Stomach (tissue), 8 donors: ENCODE measurements at regions not wholly inside any gene's neighbourhood (a gene's known extent, or its start where the extent isn't known, plus 50 kb on each side); places are given as distances from the start of the nearest gene placed in this dataset.

Experiments used
- DNase-seq, 2 donors: peaks; one replicate each; pipeline versions ENCODE4 v3.0.0 to v3.0.0-alpha.2; 2013 to 2019
- H3K27ac ChIP-seq, 5 donors: fragments of 200-600 bp in 4 of 5; sonication (generic) in 4 of 5; one replicate each; pipeline ENCODE4 v1.5.1; 2013 to 2019; ENCODE audit warnings: mild to moderate bottlenecking in 1 of 5, moderate library complexity in 1 of 5
- H3K27me3 ChIP-seq, 3 donors: fragments of 200-600 bp; sonication (generic); one replicate each; pipeline ENCODE4 v1.5.1; 2017 to 2019; ENCODE audit warnings: mixed run types in 1 of 3
- H3K36me3 ChIP-seq, 4 donors: fragments of 200-600 bp; sonication (generic); 1 replicate in 3 of 4; 2 replicates in 1 of 4; pipeline ENCODE4 v1.5.1; 2016 to 2019
- H3K4me1 ChIP-seq, 4 donors: fragments of 200-600 bp; sonication (generic); one replicate each; pipeline ENCODE4 v1.5.1; 2016 to 2019
- H3K4me3 ChIP-seq, 4 donors: fragments of 200-600 bp; sonication (generic) in 3 of 4; one replicate each; pipeline ENCODE4 v1.5.1; 2016 to 2019; ENCODE audit warnings: mild to moderate bottlenecking in 1 of 4
- H3K9me3 ChIP-seq, 4 donors: fragments of 200-600 bp; sonication (generic); one replicate each; pipeline ENCODE4 v1.5.1; 2016 to 2019
- EP300 ChIP-seq: sonication (generic); formaldehyde crosslinking; IDR thresholded peaks from one replicate; pipeline ENCODE4 v1.6.1; 2017; ENCODE audit warnings: antibody characterized with exemption
- POLR2A ChIP-seq, 4 donors: fragments of 450-650 bp; IDR thresholded peaks; one replicate each; pipeline ENCODE4 v1.6.1; 2016; ENCODE audit warnings: antibody characterized with exemption in 4 of 4, control low read depth in 2 of 4, mild to moderate bottlenecking in 1 of 4, moderate library complexity in 1 of 4
- POLR2AphosphoS5 ChIP-seq, 3 donors: sonication (generic); formaldehyde crosslinking; IDR thresholded peaks; one replicate each; pipeline ENCODE4 v1.6.1; 2016; ENCODE audit warnings: antibody characterized with exemption in 3 of 3
- WGBS, 5 donors: extraction: QIAGEN DNeasy Blood & Tissue Kit in 3 of 5; methylation state at CpG; one replicate each; pipeline versions ENCODE4 v1.1.5 to v1.1.7; 2013 to 2018; 5-methylcytosine and 5-hydroxymethylcytosine counted together
- intact Hi-C: fragments of 100-400 bp; cut with DNase I; formaldehyde crosslinking; loops from one replicate; pipeline ENCODE4 v1.15.1; 2023; ENCODE audit warnings: low total_unique reads
- TF ChIP-seq, protein P1 (sequence below), 7 experiments: fragments of 450-650 bp in 4 of 7; fragments of 200-600 bp in 3 of 7; sonication (generic) in 3 of 7; IDR thresholded peaks; one replicate each; pipeline ENCODE4 v1.5.1; 2016 to 2019; ENCODE audit warnings: antibody characterized with exemption in 7 of 7, control low read depth in 2 of 7, mild to moderate bottlenecking in 1 of 7
- donor health status: healthy with polysubstance abuse.
- donor health status: Bipolar disorder and iron deficiency.
- donor health status: healthy.

- H3K27me3 ChIP-seq: no peaks in the 10 kb centered on the region
- DNase-seq: no peak
- no peak overlapping the region for H3K27ac ChIP-seq
- intact Hi-C loops: no loop called here
- no peaks in the 10 kb centered on the region for H3K36me3 ChIP-seq
- TF ChIP-seq POLR2A (IDR thresholded peaks at IDR 0.05): no peak
- no peak overlapping the region for H3K4me3 ChIP-seq
- no peaks in the 10 kb centered on the region for H3K4me1 ChIP-seq
- WGBS, 5 donors: 40 to 86% (median 67%) methylated on average over 2 of the region's 2 CpGs
- H3K9me3 ChIP-seq: no peaks in the 10 kb centered on the region
Observed at GRCh38 chr3:182349051-182349450, 444.3 kb upstream of the ATP11B start.

DNA sequence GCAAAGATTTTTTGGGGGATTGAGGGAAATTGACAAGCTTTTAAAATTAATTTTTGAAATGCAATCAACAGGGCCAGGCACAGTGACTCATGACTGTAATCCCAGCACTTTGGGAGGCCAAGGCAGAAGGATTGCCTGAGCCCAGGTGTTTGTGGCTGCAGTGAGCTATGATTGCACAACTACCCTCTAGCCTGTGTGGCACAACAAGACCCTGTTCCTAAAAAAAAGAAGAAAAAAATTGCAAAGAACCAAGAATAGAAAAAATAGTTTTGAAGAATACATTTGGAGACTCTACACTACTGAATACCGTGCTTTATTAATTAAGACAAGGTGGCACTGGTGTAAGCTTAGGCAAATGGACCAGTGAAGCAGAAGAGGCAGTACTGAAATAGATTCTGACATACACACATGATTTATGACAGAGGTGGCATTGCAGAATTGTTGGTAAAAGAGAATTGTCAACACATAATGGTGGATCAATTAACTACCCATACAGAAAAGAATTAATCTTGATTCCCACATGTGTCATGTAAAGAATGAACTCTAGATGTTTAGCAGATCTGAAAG is 443.3 kb upstream of the ATP11B start:
- no peaks in the 10 kb centered on the region for H3K36me3 ChIP-seq
- 77 to 86% (median 79%) methylated on average over 1 of the region's 1 CpG for WGBS, 5 donors

DNA sequence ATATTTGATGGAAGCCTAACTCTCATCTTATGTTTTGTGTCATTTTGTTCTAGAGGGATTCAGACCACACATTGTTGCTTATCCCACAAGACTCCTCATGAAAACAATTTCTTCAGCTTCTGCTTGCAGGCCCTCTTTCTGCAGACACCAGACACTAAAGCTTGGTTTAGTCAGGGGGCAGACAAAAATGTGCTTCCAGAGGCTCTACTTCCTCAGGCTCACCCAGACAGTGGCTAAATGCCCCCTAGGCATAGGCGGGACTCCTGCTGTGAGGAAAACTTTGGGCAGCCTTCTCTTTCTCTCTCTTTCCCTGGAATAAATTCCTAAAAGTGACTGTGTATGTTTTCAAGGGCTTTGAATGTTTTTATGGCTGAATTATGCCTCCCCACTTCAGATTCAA is 435.4 kb upstream of the ATP11B start:
- WGBS, 5 donors: 65 to 85% (median 69%) methylated on average over 1 of the region's 1 CpG

More for the DNA sequence above, 443.3 kb upstream of the ATP11B start:
- Histone ChIP-seq H3K4me3 (no peak overlapping the region), H3K27ac (no peak overlapping the region), H3K4me1 (no peaks in the 10 kb centered on the region), H3K27me3 (no peaks in the 10 kb centered on the region), H3K9me3 (no peaks in the 10 kb centered on the region)
- TF ChIP-seq, protein P1, sequence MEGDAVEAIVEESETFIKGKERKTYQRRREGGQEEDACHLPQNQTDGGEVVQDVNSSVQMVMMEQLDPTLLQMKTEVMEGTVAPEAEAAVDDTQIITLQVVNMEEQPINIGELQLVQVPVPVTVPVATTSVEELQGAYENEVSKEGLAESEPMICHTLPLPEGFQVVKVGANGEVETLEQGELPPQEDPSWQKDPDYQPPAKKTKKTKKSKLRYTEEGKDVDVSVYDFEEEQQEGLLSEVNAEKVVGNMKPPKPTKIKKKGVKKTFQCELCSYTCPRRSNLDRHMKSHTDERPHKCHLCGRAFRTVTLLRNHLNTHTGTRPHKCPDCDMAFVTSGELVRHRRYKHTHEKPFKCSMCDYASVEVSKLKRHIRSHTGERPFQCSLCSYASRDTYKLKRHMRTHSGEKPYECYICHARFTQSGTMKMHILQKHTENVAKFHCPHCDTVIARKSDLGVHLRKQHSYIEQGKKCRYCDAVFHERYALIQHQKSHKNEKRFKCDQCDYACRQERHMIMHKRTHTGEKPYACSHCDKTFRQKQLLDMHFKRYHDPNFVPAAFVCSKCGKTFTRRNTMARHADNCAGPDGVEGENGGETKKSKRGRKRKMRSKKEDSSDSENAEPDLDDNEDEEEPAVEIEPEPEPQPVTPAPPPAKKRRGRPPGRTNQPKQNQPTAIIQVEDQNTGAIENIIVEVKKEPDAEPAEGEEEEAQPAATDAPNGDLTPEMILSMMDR (IDR thresholded peaks at IDR 0.05): no peak
- no peak for TF ChIP-seq POLR2A (IDR thresholded peaks at IDR 0.05)
- intact Hi-C loops: no loop called here
- no peak for DNase-seq

DNA sequence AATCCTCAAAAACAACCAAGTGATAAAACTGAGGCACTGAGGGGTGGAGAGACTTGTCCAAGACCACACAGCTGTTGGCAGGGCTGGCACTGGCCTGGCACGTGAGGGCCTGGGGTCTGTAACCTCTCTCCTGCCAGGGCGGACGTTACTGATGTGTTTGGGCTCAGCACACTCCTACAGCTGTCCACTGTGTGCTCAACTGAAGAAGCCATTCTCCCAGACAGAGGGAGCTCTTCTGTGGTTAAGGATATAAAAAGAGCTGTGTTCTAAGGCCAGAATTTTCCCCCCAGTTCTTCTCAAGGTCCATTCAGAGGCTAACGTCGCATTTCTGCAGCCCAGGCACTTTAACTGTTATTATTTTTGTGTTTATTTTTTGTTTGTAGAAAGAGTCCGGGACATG is 429.0 kb upstream of the ATP11B start:
- H3K36me3 ChIP-seq: no peaks in the 10 kb centered on the region
- TF ChIP-seq POLR2AphosphoS5 (IDR thresholded peaks at IDR 0.05): no peak
- TF ChIP-seq, protein P1 (IDR thresholded peaks at IDR 0.05): no peak
- no peak for TF ChIP-seq EP300
- TF ChIP-seq POLR2A (IDR thresholded peaks at IDR 0.05): no peak
- no peak overlapping the region for H3K4me3 ChIP-seq
- intact Hi-C loops: no loop called here
- H3K27ac ChIP-seq: peak overlapping the region in 2 of 5 donors; percentile 10 to 51
- DNase-seq: peak in 1 of 2 donors; percentile 5
- no peaks in the 10 kb centered on the region for H3K9me3 ChIP-seq
- peaks cover 0 to 7% (median 2%) of the 10 kb centered on the region in 4 donors for H3K4me1 ChIP-seq
- no peaks in the 10 kb centered on the region for H3K27me3 ChIP-seq
- WGBS, 5 donors: 63 to 71% (median 71%) methylated on average over 6 of the region's 6 CpGs

More for the DNA sequence above, 435.4 kb upstream of the ATP11B start:
- intact Hi-C loops: no loop called here
- TF ChIP-seq EP300 (no peak), POLR2A (IDR thresholded peaks at IDR 0.05) (no peak), POLR2AphosphoS5 (IDR thresholded peaks at IDR 0.05) (no peak)
- TF ChIP-seq, protein P1 (IDR thresholded peaks at IDR 0.05): no peak
- no peak for DNase-seq
- no peaks in the 10 kb centered on the region for H3K36me3 ChIP-seq
- H3K4me1 ChIP-seq: no peaks in the 10 kb centered on the region
- H3K4me3 ChIP-seq: no peak overlapping the region
- H3K27me3 ChIP-seq: no peaks in the 10 kb centered on the region
- no peak overlapping the region for H3K27ac ChIP-seq
- H3K9me3 ChIP-seq: no peaks in the 10 kb centered on the region
